LNCaP clone FGC (cell line): ENCODE measurements at regions not wholly inside any gene's neighbourhood (a gene's known extent, or its start where the extent isn't known, plus 50 kb on each side); places are given as distances from the start of the nearest gene placed in this dataset.

Experiments used
- DNase-seq: peaks from one replicate; pipeline ENCODE4 v3.0.0-alpha.2; 2011; ENCODE audit warnings: low read depth
- H3K4me3 ChIP-seq: 2 replicates; pipeline ENCODE4 v1.5.1; 2011; ENCODE audit warnings: mild to moderate bottlenecking, low read depth, low read length, control low read depth
- TF ChIP-seq, protein P1 (sequence below): IDR thresholded peaks from 2 replicates; pipeline ENCODE4 v1.5.1; 2012; ENCODE audit warnings: mild to moderate bottlenecking; ENCODE audit not compliant: control insufficient read depth, insufficient read depth; ENCODE audit errors: extremely low read depth

DNA sequence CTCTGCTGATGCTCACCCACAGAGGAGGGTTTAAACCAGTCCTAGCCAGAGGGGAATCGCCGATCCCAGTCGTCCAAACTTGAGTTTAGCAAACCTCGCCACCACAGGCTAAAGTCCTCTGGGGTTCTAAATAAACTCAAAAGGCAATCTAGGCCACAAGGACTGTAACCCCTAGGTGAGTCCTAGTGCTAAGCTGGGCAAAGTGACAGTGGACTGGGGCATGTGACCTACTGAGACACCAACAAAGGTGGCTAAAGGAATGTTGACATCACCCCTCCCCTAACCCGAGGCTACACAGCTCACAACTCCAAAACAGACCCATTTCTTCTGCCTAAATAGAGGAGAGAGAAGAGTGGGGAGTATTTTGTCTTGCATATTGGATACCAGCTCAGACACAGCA lies 142.8 kb upstream of the PRDX4 start:
- TF ChIP-seq, protein P1, sequence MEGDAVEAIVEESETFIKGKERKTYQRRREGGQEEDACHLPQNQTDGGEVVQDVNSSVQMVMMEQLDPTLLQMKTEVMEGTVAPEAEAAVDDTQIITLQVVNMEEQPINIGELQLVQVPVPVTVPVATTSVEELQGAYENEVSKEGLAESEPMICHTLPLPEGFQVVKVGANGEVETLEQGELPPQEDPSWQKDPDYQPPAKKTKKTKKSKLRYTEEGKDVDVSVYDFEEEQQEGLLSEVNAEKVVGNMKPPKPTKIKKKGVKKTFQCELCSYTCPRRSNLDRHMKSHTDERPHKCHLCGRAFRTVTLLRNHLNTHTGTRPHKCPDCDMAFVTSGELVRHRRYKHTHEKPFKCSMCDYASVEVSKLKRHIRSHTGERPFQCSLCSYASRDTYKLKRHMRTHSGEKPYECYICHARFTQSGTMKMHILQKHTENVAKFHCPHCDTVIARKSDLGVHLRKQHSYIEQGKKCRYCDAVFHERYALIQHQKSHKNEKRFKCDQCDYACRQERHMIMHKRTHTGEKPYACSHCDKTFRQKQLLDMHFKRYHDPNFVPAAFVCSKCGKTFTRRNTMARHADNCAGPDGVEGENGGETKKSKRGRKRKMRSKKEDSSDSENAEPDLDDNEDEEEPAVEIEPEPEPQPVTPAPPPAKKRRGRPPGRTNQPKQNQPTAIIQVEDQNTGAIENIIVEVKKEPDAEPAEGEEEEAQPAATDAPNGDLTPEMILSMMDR = no peak
- DNase-seq = no peak
- H3K4me3 ChIP-seq = no peak overlapping the region

DNA sequence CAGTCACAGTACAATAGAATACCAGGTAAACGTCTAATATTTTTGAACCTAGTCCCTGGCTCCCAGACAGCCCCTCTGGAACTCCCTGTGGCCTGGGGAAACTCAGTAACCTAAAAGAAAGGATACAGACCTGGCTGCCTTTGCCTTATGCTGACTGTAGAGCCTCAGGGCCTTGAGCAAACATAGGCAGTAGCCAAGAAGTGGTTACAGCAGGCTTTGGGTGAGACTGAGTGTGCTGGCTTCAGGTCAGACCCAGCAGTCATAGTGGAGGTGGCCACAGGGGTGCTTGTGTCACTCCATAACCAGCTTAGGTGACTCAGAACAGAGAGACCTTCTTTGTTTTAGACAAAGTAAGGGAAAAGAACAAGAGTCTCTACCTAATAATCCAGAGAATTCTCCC lies 141.8 kb upstream of the PRDX4 start:
- TF ChIP-seq, protein P1 = no peak
- no peak for DNase-seq
- no peak overlapping the region for H3K4me3 ChIP-seq

DNA sequence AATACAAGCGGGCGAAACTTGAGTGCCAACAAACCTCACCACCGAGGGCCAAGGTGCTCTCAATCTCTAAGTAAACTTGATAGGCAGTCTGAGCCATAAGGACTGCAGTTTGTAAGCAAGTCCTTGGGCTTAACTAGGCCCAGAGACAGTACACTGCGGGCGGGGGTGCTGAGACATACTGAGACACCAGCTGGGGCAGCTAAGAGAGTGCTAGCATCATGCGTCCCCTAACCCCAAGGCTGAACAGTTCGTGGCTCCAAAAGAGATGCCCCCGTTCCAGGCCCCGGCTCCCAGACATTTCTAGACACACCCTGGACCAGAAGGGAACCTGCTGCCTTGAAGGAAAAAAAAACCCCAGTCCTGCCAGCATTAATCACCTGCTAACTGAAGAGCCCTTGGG lies 126.8 kb upstream of the PRDX4 start:
- TF ChIP-seq, protein P1 = no peak
- no peak overlapping the region for H3K4me3 ChIP-seq
- DNase-seq = no peak

DNA sequence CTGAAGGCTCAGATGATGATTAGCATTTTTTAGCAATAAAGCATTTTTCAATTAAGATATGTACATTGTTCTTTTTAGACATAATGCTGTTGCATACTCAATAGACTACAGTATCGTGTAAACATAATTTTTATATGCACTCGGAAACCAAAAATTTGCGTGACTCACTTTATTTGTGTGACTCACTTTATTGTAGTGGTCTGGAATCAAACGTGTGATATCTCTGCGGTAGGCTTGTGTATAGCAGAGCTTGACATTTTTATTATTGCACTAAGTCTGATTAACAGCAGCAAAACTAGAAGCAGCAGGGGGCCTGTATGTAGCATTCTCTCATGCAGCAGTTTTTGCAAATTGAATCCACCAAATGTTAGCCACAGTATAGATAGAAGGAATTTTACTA lies 119.1 kb upstream of the PRDX4 start:
- TF ChIP-seq, protein P1 = no peak
- no peak overlapping the region for H3K4me3 ChIP-seq
- DNase-seq = no peak

DNA sequence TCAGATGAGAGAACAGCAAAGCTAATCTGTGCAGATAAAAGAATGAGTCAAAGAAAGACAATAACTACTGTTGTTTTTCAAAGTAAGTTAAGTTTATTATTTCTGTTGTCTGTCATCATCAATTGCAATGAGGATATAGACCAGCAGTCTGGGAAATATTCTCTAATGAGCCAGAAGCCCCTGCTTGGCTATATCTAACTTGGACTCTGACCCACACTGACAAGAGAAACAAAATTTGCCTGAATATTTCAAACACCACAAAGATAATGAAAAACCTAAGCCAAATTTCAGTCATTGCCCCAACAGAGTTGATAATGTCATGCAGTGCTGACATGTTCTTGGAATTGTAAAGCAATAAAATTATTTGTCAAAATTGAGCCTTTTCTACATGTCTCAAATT lies 115.0 kb upstream of the PRDX4 start:
- no peak for DNase-seq
- TF ChIP-seq, protein P1 = no peak
- no peak overlapping the region for H3K4me3 ChIP-seq

DNA sequence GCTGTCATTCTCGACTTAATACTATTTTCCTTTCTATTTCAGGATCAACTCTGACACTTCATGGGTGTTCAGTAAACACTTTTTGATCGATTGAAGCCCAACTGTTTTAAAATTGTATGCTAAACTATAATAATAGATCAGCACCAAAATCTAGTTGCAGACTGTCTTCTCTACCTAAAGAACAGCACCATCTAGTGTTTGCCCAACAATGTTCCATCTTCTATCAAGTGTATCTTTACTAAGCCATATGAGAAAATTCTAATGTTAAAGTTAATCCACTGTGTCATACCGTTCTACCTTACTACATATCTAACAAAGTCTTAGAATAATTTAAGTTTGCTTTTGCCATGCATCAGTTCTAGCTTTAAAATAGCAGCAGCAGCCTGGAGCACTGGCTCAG lies 113.0 kb upstream of the PRDX4 start:
- H3K4me3 ChIP-seq = no peak overlapping the region
- TF ChIP-seq, protein P1 = peak; percentile 38
- DNase-seq = peak; percentile 14

DNA sequence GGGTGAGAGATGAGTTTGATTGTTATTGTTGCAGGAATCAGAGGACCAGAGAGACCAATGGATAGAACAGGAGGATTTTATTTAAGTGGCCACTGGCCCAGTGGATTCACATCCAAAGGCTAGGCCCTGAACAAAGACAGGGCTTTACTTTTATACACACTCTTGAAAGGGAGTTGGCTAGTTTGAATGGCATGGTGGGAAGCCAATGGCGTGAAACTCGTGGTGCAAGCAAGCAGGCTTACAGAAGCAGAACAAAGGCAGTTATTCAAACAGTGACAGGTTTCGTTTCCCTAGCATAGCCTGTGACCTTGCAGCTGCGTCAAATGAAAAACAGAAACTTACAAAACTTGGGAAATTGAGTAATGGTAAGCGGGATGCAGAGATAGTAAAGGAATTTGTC lies 110.2 kb upstream of the PRDX4 start:
- no peak overlapping the region for H3K4me3 ChIP-seq
- no peak for DNase-seq
- TF ChIP-seq, protein P1 = no peak
